Osteoblast (primary cell): ENCODE measurements at regions not wholly inside any gene's neighbourhood (a gene's known extent, or its start where the extent isn't known, plus 50 kb on each side); places are given as distances from the start of the nearest gene placed in this dataset.

ENCODE experiments used
- DNase-seq: peaks from one replicate; pipeline ENCODE4 v3.0.0; 2011; ENCODE audit warnings: low spot score, mixed read lengths; ENCODE audit not compliant: insufficient read length; ENCODE audit errors: missing footprints
- H2AFZ ChIP-seq: 2 replicates; pipeline ENCODE4 v1.6.0; 2011; ENCODE audit warnings: mild to moderate bottlenecking, low read length
- H3K27ac ChIP-seq: 2 replicates; pipeline ENCODE4 v1.5.1; 2011; ENCODE audit warnings: mild to moderate bottlenecking, low read depth, low read length, moderate library complexity
- H3K27me3 ChIP-seq: 2 replicates; pipeline ENCODE4 v1.6.0; 2012; ENCODE audit warnings: mild to moderate bottlenecking, control low read depth, inconsistent platforms, low read length, moderate library complexity; ENCODE audit not compliant: insufficient read depth
- H3K36me3 ChIP-seq: 2 replicates; pipeline ENCODE4 v1.5.1; 2011; ENCODE audit warnings: mild to moderate bottlenecking, low read length, control low read depth, moderate library complexity; ENCODE audit not compliant: insufficient read depth
- H3K4me1 ChIP-seq: 2 replicates; pipeline ENCODE4 v1.5.1; 2011; ENCODE audit warnings: mild to moderate bottlenecking, low read length, control low read depth, moderate library complexity; ENCODE audit not compliant: insufficient read depth
- H3K4me2 ChIP-seq: 2 replicates; pipeline ENCODE4 v1.6.0; 2011; ENCODE audit warnings: mild to moderate bottlenecking, low read length; ENCODE audit not compliant: insufficient read depth
- H3K4me3 ChIP-seq: fragments of 200-600 bp; sonication (generic); 3 replicates; pipeline ENCODE4 v1.5.1; 2012; ENCODE audit warnings: mild to moderate bottlenecking, low read length, inconsistent platforms; ENCODE audit not compliant: insufficient read depth
- H3K79me2 ChIP-seq: 2 replicates; pipeline ENCODE4 v1.6.0; 2012; ENCODE audit warnings: mild to moderate bottlenecking, low read length, control low read depth, inconsistent platforms; ENCODE audit not compliant: insufficient read depth
- H3K9me3 ChIP-seq: 2 replicates; pipeline ENCODE4 v1.5.1; 2011; ENCODE audit warnings: low read depth, low read length, control low read depth
- H4K20me1 ChIP-seq: 2 replicates; pipeline ENCODE4 v1.6.0; 2012; ENCODE audit warnings: mild to moderate bottlenecking, low read length, control low read depth; ENCODE audit not compliant: insufficient read depth
- CTCF ChIP-seq: IDR thresholded peaks from 2 replicates; pipeline ENCODE4 v1.5.1; 2011; ENCODE audit warnings: mild to moderate bottlenecking, low read depth, low read length, moderate library complexity; ENCODE audit errors: extremely low read depth

GRCh38 chr1:94621802-94622201 is 80.2 kb upstream of the F3 start:
- no peaks in the 10 kb centered on the region for H3K27me3 ChIP-seq
- no peak for TF ChIP-seq CTCF

GRCh38 chr1:94621395-94621794 is 79.8 kb upstream of the F3 start:
- DNase-seq: no peak
- H3K36me3 ChIP-seq: no peaks in the 10 kb centered on the region
- H3K9me3 ChIP-seq: no peaks in the 10 kb centered on the region
- H3K4me2 ChIP-seq: no peak overlapping the region
- H3K27ac ChIP-seq: no peak overlapping the region
- no peak overlapping the region for H2AFZ ChIP-seq
- no peaks in the 10 kb centered on the region for H4K20me1 ChIP-seq
- no peak overlapping the region for H3K4me3 ChIP-seq
- H3K27me3 ChIP-seq: no peaks in the 10 kb centered on the region
- no peak for TF ChIP-seq CTCF
- H3K79me2 ChIP-seq: no peaks in the 10 kb centered on the region
- H3K4me1 ChIP-seq: peaks cover 32% of the 10 kb centered on the region

More at GRCh38 chr1:94621802-94622201, 80.2 kb upstream of the F3 start:
- Histone ChIP-seq H3K27ac (peak overlapping the region; percentile 84), H2AFZ (no peak overlapping the region), H3K4me1 (peaks cover 32% of the 10 kb centered on the region), H3K36me3 (no peaks in the 10 kb centered on the region), H3K79me2 (no peaks in the 10 kb centered on the region), H3K4me3 (no peak overlapping the region), H4K20me1 (no peaks in the 10 kb centered on the region), H3K9me3 (no peaks in the 10 kb centered on the region), H3K4me2 (no peak overlapping the region)
- DNase-seq: no peak

- Histone ChIP-seq H3K27ac (no peak overlapping the region), H3K79me2 (no peaks in the 10 kb centered on the region), H3K4me2 (no peak overlapping the region), H4K20me1 (no peaks in the 10 kb centered on the region), H3K36me3 (no peaks in the 10 kb centered on the region), H3K27me3 (no peaks in the 10 kb centered on the region), H3K9me3 (no peaks in the 10 kb centered on the region), H3K4me1 (peaks cover 32% of the 10 kb centered on the region), H2AFZ (no peak overlapping the region), H3K4me3 (no peak overlapping the region)
- no peak for TF ChIP-seq CTCF
- DNase-seq: no peak
These were observed 78.9 kb upstream of the F3 start for GRCh38 chr1:94620345-94621031.

GRCh38 chr1:94619731-94620130 is 78.2 kb upstream of the F3 start:
- Histone ChIP-seq H3K4me2 (no peak overlapping the region), H2AFZ (no peak overlapping the region), H3K4me3 (no peak overlapping the region), H4K20me1 (no peaks in the 10 kb centered on the region), H3K4me1 (peaks cover 32% of the 10 kb centered on the region), H3K79me2 (no peaks in the 10 kb centered on the region), H3K9me3 (no peaks in the 10 kb centered on the region), H3K27me3 (no peaks in the 10 kb centered on the region), H3K36me3 (no peaks in the 10 kb centered on the region), H3K27ac (no peak overlapping the region)
- no peak for TF ChIP-seq CTCF
- DNase-seq: no peak
